VCaP (cell line): ENCODE measurements at regions not wholly inside any gene's neighbourhood (a gene's known extent, or its start where the extent isn't known, plus 50 kb on each side); places are given as distances from the start of the nearest gene placed in this dataset.
"Not testable (repeated sequence)": the region's sequence is repeated elsewhere in the genome, so short reads cannot be mapped to it uniquely, and the experiment has no call there.

Experiments
- H3K27ac ChIP-seq: fragments of 450-650 bp; 2 replicates; pipeline ENCODE4 v1.5.1; 2017
- CTCF ChIP-seq: fragments of 450-650 bp; conservative IDR thresholded peaks from 2 replicates; pipeline ENCODE4 v1.5.1; 2017; ENCODE audit warnings: mild to moderate bottlenecking, moderate library complexity

GRCh38 chr6:2327591-2327990 is 82.2 kb upstream of the GMDS start:
- no peak overlapping the region for H3K27ac ChIP-seq
- no peak for TF ChIP-seq CTCF

DNA sequence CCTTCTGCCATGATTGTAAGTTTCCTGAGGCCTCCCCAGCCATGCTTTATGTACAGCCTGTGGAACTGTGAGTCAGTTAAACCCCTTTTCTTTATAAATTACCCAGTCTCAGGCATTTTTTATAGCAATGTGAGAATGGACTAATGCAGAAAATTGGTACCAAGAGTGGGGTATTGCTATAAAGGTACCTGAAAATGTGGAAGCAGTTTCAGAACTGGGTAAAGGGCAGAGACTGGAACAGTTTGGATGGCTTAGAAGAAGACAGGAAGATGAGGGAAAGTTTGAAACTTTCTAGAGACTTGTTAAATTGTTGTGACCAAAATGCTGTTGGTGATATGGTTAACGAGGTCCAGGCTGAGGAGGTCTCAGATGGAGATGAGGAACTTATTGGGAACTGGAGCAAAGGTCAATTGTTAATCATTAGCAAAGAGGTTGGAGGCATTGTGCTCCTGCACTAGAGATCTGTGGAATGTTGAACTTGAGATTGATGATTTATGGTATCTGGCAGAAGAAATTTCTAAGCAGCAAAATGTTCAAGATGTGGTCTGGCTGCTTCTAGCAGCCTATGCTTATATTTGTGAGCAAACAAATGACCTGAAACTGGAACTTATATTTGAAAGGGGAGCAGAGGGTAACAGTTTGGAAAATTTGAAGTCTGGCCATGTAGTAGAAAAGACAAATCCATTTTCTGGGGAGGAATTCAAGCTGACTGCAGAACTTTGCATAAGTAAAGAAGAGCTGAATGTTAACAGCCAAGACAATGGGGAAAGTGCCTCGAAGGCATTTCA is 79.0 kb upstream of the GMDS start:
- no peak for TF ChIP-seq CTCF
- no peak overlapping the region for H3K27ac ChIP-seq

DNA sequence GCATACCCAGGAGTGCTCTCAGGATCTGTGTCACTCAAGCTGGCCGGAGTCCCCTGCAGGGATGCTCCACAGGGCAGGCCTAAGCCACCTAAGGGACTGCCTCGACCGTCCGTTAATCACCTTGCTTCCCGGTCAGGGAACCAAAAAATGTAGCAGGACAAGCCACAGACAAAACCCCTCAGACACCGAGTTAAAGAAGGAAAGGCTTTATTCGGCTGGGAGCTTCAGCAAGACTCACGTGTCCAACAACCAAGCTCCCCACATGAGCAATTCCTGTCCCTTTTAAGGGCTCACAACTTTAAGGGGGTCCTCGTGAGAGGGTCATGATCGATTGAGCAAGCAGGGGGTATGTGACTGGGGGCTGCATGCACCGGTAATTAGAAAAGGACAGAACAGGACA is 72.1 kb upstream of the GMDS start:
- H3K27ac ChIP-seq = not testable (repeated sequence)

DNA sequence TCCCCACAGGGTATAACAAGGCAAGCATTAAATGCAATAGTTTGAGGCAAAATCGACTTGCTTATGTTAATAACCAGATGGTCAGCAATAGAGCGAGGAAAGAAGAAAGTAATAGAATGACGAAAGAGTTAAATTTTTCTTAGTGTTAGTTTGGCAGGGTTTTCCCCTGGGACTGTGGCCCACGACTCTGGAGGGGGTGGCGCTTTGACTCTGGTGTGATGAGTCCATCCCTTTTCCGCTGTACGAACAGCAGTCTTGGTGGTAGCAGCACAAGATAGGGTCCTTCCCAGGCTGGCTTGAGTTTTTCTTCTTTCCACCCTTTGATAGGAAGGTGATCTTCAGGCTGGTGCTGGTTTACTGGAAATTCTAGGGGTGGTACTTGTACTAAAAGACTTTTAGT is 69.2 kb upstream of the GMDS start:
- H3K27ac ChIP-seq = no peak overlapping the region
- no peak for TF ChIP-seq CTCF

DNA sequence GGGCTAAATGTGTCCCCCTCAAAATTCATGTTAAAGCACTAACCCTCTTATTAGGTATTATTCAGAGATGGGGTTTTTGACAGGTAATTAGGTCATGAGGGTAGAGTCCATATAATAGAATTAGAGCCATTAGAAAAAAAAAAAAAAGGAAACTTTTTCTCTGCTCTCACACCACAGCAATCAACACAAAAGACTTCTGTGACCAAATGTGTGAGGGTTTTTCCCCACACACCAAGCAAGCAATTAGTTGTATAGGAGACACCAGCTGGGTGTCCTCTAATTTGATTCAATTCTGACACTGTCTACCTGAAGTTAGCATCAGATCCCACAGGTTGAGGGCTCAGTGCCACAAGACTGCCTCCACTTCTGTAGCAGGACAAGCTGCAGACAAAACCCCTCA is 64.6 kb upstream of the GMDS start:
- no peak for TF ChIP-seq CTCF
- no peak overlapping the region for H3K27ac ChIP-seq

- no peak for TF ChIP-seq CTCF
- no peak overlapping the region for H3K27ac ChIP-seq
Observed at GRCh38 chr6:2309122-2309521, 63.7 kb upstream of the GMDS start.

DNA sequence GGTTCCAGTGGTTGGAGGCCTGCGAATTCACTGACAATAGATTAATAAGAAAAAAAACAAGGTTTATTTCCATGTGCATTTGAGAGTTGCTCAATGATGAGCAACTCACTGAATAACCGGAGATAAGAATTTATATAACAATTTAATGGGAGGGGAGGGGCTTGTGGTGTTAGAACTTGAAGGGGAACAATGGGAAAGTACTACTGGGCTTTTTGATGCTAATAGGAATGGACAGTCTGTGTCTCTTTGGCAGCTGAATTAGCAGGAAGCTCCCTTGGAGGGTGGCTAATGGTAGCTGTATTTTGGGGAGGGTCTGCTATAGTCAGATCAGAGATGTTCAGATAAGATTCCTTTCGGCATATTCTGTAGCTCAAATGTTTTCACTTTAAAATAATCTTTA is 62.4 kb upstream of the GMDS start:
- no peak for TF ChIP-seq CTCF
- no peak overlapping the region for H3K27ac ChIP-seq

DNA sequence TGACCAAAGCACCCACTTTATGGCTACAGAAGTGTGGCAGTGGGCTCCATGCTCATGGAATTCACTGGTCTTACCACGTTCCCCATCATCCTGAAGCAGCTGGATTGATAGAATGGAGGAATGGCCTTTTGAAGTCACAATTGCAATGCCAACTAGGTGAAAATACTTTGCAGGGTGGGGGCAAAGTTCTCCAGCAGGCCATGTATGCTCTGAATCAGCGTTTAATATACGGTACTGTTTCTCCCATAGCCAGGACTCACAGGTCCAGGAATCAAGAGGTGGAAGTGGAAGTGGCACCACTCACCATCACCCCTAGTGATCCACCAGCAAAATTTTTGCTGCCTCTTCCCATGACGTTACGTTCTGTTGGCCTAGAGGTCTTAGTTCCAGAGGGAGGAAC is 60.5 kb upstream of the GMDS start:
- TF ChIP-seq CTCF = no peak
- no peak overlapping the region for H3K27ac ChIP-seq

- H3K27ac ChIP-seq = not testable (repeated sequence)
Observed at GRCh38 chr6:2302482-2302881, 57.1 kb upstream of the GMDS start.
